IPS DF 6.9 (cell line): ENCODE measurements at regions not wholly inside any gene's neighbourhood (a gene's known extent, or its start where the extent isn't known, plus 50 kb on each side); places are given as distances from the start of the nearest gene placed in this dataset.

Source experiments
- DNase-seq: peaks from one replicate; pipeline ENCODE4 v3.0.0-alpha.2; 2013; ENCODE audit warnings: low read depth, low spot score
- H3K27ac ChIP-seq: one replicate; pipeline ENCODE4 v1.5.1; 2013; ENCODE audit warnings: low read length, control low read depth
- H3K27me3 ChIP-seq: 2 replicates; pipeline ENCODE4 v1.6.1; 2013; ENCODE audit warnings: mild to moderate bottlenecking, low read length; ENCODE audit not compliant: control insufficient read depth, insufficient read depth
- H3K36me3 ChIP-seq: 2 replicates; pipeline ENCODE4 v1.6.1; 2013; ENCODE audit warnings: low read length; ENCODE audit not compliant: control insufficient read depth, insufficient read depth
- H3K4me1 ChIP-seq: 2 replicates; pipeline ENCODE4 v1.6.1; 2013; ENCODE audit warnings: low read length; ENCODE audit not compliant: control insufficient read depth, insufficient read depth
- H3K4me3 ChIP-seq: 2 replicates; pipeline ENCODE4 v1.5.1; 2013; ENCODE audit warnings: mild to moderate bottlenecking, low read length
- H3K9me3 ChIP-seq: 2 replicates; pipeline ENCODE4 v1.6.1; 2013; ENCODE audit warnings: low read length, inconsistent platforms; ENCODE audit not compliant: control insufficient read depth, insufficient read depth
- WGBS: extraction: QIAGEN DNeasy Blood & Tissue Kit; methylation state at CpG from one replicate; pipeline ENCODE4 v1.1.7; 2013; ENCODE audit warnings: mixed read lengths, missing lambda C conversion rate; ENCODE audit not compliant: insufficient read length, insufficient coverage; 5-methylcytosine and 5-hydroxymethylcytosine counted together

- Histone ChIP-seq H3K27ac (no peak overlapping the region), H3K4me3 (no peak overlapping the region), H3K4me1 (peaks cover 2% of the 10 kb centered on the region; the same call in 1 of the 2 replicates), H3K36me3 (no peaks in the 10 kb centered on the region; the same call in 1 of the 2 replicates), H3K27me3 (no peaks in the 10 kb centered on the region), H3K9me3 (no peaks in the 10 kb centered on the region)
- no CpG with 5 or more reads among the region's 6 CpGs for WGBS
- DNase-seq, result no peak
Measured at GRCh38 chr12:131353826-131354225, 357.1 kb upstream of the SFSWAP start.

DNA sequence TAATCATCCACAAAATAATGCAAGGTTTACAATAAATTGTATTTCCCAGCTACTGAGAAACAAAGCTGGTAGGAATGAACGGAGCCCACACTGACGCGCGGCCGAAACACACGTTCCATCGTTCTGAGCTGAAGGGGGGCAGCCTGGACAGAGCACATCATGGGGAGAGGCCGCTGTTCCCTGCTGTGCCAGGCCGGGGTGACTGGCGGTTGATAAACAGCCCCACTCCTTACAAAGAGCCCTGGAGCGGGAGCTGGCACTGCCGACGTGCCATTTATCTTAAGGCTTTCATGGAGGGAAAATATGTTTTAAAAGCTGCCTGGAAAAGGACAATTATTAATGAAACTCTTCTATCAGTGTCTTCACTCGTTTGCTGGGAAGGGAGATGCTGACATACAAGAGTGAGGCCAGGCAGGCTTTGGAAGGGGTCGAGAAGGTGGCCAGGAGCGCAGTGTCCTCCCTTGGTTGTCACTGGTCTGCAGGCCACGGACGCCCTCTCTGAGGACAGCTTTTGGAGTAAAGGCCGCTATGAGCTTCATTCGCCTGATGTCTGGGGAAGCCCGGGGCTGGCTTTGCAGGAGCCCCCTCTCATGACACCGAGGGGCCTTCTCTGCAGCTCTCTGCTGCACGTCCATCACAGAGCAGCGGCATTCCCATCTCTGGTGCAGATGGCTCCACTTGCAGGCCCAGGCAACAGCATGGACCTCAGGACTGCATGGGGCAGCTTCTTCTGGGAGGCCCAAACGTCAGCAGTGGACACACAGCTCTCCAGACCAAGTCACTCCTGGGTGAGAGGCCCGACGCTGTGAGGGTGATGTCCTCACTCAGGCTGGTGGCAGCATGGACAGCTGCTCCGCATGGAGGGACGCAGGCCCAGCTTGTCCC lies 355.3 kb upstream of the SFSWAP start:
- WGBS, result no CpG with 5 or more reads among the region's 29 CpGs
- H3K27me3 ChIP-seq, result no peaks in the 10 kb centered on the region
- H3K9me3 ChIP-seq, result no peaks in the 10 kb centered on the region
- no peaks in the 10 kb centered on the region; the same call in 1 of the 2 replicates for H3K36me3 ChIP-seq
- 0 out of 2 replicates have a peak, but pooled peaks cover 2% of the 10 kb centered on the region for H3K4me1 ChIP-seq
- H3K27ac ChIP-seq, result no peak overlapping the region
- H3K4me3 ChIP-seq, result no peak overlapping the region
- DNase-seq, result no peak

GRCh38 chr12:131356485-131357184 lies 354.3 kb upstream of the SFSWAP start:
- Histone ChIP-seq H3K27ac (no peak overlapping the region), H3K4me3 (no peak overlapping the region), H3K27me3 (no peaks in the 10 kb centered on the region), H3K4me1 (0 out of 2 replicates have a peak, but pooled peaks cover 2% of the 10 kb centered on the region), H3K9me3 (no peaks in the 10 kb centered on the region), H3K36me3 (no peaks in the 10 kb centered on the region; the same call in 1 of the 2 replicates)
- no peak for DNase-seq
- no CpG with 5 or more reads among the region's 18 CpGs for WGBS

GRCh38 chr12:131357185-131357747 lies 353.6 kb upstream of the SFSWAP start:
- WGBS, result no CpG with 5 or more reads among the region's 9 CpGs
- Histone ChIP-seq H3K4me1 (0 out of 2 replicates have a peak, but pooled peaks cover 2% of the 10 kb centered on the region), H3K4me3 (no peak overlapping the region), H3K27me3 (no peaks in the 10 kb centered on the region), H3K36me3 (no peaks in the 10 kb centered on the region; the same call in 1 of the 2 replicates), H3K27ac (no peak overlapping the region), H3K9me3 (no peaks in the 10 kb centered on the region)
- DNase-seq, result no peak

DNA sequence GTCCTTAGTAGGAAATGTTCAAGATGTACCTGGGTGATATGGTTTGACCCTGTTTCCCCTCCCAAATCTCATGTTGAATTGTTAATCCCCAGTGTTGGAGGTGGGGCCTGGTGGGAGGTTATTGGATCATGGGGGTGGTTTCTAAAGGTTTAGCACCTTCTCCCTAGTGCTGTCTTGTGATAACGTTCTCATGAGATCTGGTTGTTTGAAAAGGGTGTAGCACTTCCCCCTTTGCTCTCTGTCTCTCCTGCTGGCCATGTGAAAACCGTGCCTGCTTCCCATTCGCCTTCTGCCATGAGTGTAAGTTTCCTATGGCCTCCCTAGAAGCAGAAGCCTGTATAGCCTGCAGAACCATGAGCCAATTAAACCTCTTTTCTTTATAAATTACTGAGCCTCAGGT lies 353.0 kb upstream of the SFSWAP start:
- WGBS, result no CpG with 5 or more reads among the region's 3 CpGs
- DNase-seq, result no peak
- no peaks in the 10 kb centered on the region for H3K27me3 ChIP-seq

GRCh38 chr12:131362291-131363211 lies 348.3 kb upstream of the SFSWAP start:
- Histone ChIP-seq H3K4me1 (no peaks in the 10 kb centered on the region; the same call in 1 of the 2 replicates), H3K27ac (no peak overlapping the region), H3K27me3 (no peaks in the 10 kb centered on the region), H3K9me3 (no peaks in the 10 kb centered on the region), H3K36me3 (no peaks in the 10 kb centered on the region), H3K4me3 (no peak overlapping the region)
- DNase-seq, result no peak
- WGBS, result no CpG with 5 or more reads among the region's 12 CpGs

More for the DNA sequence above, 353.0 kb upstream of the SFSWAP start:
- Histone ChIP-seq H3K4me3 (no peak overlapping the region), H3K27ac (no peak overlapping the region), H3K9me3 (no peaks in the 10 kb centered on the region), H3K4me1 (no peaks in the 10 kb centered on the region), H3K36me3 (no peaks in the 10 kb centered on the region; the same call in 1 of the 2 replicates)

- no peak for DNase-seq
- Histone ChIP-seq H3K36me3 (no peaks in the 10 kb centered on the region), H3K9me3 (no peaks in the 10 kb centered on the region), H3K27me3 (no peaks in the 10 kb centered on the region), H3K27ac (no peak overlapping the region), H3K4me3 (no peak overlapping the region), H3K4me1 (no peaks in the 10 kb centered on the region; the same call in 1 of the 2 replicates)
- WGBS, result no CpG with 5 or more reads among the region's 7 CpGs
Measured at GRCh38 chr12:131363393-131363792, 347.5 kb upstream of the SFSWAP start.

- DNase-seq, result no peak
- Histone ChIP-seq H3K27ac (no peak overlapping the region), H3K36me3 (no peaks in the 10 kb centered on the region), H3K9me3 (no peaks in the 10 kb centered on the region), H3K4me1 (no peaks in the 10 kb centered on the region; the same call in 1 of the 2 replicates), H3K4me3 (no peak overlapping the region), H3K27me3 (no peaks in the 10 kb centered on the region)
- no CpG with 5 or more reads among the region's 14 CpGs for WGBS
Measured at GRCh38 chr12:131363841-131364495, 346.9 kb upstream of the SFSWAP start.

GRCh38 chr12:131364903-131365820 lies 345.7 kb upstream of the SFSWAP start:
- Histone ChIP-seq H3K27ac (no peak overlapping the region), H3K4me3 (no peak overlapping the region), H3K4me1 (no peaks in the 10 kb centered on the region; the same call in 1 of the 2 replicates), H3K9me3 (no peaks in the 10 kb centered on the region), H3K27me3 (no peaks in the 10 kb centered on the region), H3K36me3 (no peaks in the 10 kb centered on the region)
- DNase-seq, result no peak
- no CpG with 5 or more reads among the region's 12 CpGs for WGBS
